PC-9 (cell line): ENCODE measurements at regions not wholly inside any gene's neighbourhood (a gene's known extent, or its start where the extent isn't known, plus 50 kb on each side); places are given as distances from the start of the nearest gene placed in this dataset.

Source experiments
- CTCF ChIP-seq: fragments of 200-600 bp; sonication (generic); conservative IDR thresholded peaks from 2 replicates; pipeline ENCODE4 v1.6.1; 2017; ENCODE audit warnings: mixed run types, antibody characterized with exemption, mild to moderate bottlenecking, moderate library complexity
- EZH2 ChIP-seq: fragments of 200-600 bp; sonication (generic); IDR thresholded peaks from 2 replicates; pipeline ENCODE4 v1.8.0; 2017; ENCODE audit warnings: antibody characterized with exemption, low read depth

- no peak for TF ChIP-seq EZH2
- no peak for TF ChIP-seq CTCF
Observed at GRCh38 chr10:128550045-128550444, 423.8 kb upstream of the MKI67 start.
